Dedifferentiated amniotic fluid mesenchymal stem cell (primary cell): ENCODE measurements at regions not wholly inside any gene's neighbourhood (a gene's known extent, or its start where the extent isn't known, plus 50 kb on each side); places are given as distances from the start of the nearest gene placed in this dataset.
A peak's percentile ranks its signal among the peaks of the same experiment; 100 is the strongest.

Experiments
- DNase-seq: peaks from one replicate; pipeline ENCODE4 v3.0.0-alpha.2; 2016; ENCODE audit errors: extremely low spot score

- DNase-seq, result no peak
Measured at GRCh38 chr15:39376371-39376909, 204.4 kb upstream of the THBS1 start.

DNA sequence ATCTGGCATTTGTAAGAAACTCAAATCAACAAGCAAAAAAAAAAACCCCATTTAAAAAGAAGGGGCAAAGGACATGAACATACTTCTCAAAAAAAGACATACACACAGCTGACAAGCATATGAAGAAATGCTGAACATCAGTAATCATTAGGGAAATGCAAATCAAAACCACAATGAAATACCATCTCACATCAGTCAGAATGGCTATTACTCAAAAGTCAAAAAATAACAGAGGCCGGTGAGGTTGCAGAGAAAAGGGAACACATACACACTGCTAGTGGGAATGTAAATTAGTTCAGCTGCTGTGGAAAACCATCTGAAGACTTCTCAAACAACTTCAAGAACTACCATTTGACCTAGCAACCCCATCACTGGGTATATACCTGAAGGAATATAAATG, 199.4 kb upstream of the THBS1 start:
- DNase-seq, result no peak

- no peak for DNase-seq
Measured at GRCh38 chr15:39388118-39388517, 192.8 kb upstream of the THBS1 start.

GRCh38 chr15:39391230-39391629, 189.6 kb upstream of the THBS1 start:
- DNase-seq, result no peak

DNA sequence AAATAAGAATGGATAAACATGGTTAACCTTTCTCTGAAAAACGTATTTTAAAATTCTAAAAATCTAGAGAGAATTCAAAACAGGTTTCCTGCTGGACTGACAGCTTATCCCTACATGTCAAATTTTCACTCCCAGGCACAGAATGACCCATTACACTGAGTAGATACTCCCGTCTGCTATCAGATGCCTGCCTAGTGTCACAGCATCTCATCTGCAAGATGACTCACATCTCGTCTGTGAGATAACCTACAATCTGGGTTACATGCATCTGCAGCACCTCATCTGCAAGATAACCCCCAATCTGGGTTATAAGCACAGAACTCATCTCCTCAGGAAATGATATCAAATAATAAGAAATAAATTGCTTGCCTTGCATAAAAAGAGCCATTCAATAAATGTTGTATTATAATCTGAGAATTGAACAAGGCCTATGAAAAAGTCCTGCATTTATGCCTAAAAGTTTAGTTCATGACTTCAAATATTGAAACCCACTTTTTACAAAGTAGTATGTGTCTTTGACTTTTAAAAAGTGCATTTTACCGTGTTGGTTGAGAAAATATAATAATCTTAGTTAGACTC, 188.3 kb upstream of the THBS1 start:
- no peak for DNase-seq

- no peak for DNase-seq
Measured at GRCh38 chr15:39393575-39394335, 187.1 kb upstream of the THBS1 start.

GRCh38 chr15:39394496-39394895, 186.4 kb upstream of the THBS1 start:
- DNase-seq, result no peak

DNA sequence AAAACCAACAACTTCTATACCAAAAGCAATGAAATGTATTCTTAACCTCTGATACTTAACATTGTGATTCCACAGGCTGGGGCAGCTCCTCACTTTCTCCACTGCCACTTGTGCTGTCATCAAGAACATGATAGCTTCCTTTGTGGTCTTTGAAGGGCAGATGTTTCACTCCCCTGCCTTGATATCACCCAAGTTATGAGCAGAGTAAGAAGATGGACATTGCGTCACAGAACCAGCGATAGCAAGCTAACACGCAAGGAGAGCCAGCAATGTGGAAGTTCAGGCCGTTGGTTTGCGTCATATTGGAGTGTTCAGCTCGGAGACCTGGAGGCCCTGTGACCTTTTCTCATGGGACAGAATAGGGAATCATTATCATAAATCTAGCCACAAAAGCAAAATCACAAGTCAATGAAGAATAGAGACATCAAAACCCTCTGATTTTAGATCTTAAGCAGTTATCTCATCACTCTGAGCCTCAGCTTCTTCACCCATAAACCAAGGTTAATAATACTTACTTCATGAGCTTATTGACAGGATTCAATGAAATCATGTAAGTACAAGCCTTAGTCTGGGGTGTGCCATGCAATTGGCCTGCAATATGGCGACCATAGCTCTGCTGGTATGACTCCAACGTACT, 183.8 kb upstream of the THBS1 start:
- DNase-seq, result no peak

DNA sequence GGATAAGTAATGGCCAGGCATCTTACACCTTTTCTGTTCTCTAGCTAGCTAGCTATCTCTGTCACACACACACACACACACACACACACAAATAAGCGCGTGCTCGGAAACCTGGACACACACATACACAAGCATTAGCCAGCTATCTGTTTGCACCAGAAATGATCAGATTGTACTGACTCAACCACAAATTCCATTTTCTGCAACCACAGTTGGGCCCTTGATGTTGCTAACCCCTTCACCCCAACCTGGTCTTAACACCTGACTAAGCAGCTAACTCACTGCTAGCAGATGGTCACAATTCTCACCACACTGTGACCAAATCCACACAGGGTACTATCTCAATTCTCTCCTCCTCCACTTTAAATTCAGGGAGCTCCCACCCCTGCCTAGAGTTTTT, 183.0 kb upstream of the THBS1 start:
- no peak for DNase-seq

- DNase-seq, result no peak
Measured at GRCh38 chr15:39399600-39399999, 181.3 kb upstream of the THBS1 start.

DNA sequence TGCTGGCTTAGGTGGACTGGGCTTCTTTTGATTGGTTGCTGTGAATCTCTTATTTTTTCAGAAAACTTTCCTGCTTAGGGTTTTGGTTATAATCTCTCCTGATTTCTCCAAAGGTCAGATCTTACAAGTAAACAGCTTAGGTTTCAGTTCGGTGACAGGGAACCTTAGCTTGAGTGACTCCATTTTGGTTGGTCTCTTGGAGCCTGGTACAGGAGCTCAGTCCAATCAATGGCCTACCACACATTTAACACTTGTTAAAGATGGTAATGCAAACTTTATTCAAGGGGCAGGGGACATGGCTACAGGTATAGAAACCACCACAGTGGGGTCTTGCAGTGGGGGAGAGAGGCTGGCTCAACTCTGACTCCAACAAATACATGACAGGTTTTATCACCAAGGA, 180.9 kb upstream of the THBS1 start:
- no peak for DNase-seq

DNA sequence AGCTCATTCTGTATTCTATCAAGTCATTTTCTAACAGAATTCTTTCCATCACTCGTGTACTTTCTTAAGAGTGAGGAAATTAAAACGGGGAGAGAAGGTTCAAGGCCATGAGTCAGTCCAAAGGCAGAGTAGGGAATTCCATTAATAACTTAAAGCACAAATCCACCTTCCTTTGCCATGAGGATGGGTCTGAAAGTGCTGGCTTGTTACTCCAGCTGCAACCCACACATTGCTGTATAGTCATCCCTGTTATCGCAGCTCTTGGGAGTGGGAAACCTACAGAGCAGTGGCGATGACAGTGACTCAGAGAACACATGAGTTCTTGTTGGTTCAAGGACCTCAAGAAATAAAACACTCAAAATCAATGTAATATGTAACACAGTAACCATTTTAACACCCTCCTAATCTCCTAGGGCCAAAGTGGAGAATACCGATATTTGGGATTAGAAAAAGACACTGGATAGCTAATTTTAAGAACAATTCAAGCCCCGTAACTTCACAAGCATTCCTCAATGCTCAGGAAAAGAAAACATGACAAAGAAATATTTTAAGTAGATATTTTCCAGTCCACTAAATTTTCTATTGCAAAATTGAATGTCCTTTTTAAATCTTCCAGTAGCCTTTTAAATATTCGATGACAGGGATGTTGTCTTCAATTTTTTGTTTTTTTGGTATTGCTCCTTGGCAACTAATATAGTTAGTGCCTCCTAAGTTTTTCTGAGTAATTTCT, 179.9 kb upstream of the THBS1 start:
- no peak for DNase-seq

- DNase-seq, result peak; percentile 52
Measured at GRCh38 chr15:39403640-39404117, 177.2 kb upstream of the THBS1 start.

- peak; percentile 93 for DNase-seq
Measured at GRCh38 chr15:39404767-39405181, 176.1 kb upstream of the THBS1 start.

DNA sequence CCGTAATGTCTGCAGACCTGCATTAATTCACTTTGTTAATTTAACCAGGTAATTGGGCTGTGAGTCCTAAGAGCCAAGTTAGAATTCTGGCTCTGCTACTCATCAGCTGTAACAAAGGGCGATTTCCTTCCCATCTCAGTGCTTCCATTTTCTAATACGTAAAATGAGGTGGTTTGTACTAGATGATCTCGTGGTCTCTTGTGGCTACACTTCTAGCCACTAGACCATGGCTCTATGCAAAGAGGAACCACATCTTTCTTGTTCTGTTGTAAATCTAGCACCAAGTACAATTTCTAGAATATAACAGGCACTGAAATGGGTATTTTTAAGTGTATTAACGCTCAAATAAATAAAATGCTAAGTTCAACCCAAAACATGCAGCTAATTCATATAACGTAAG, 174.4 kb upstream of the THBS1 start:
- DNase-seq, result no peak

DNA sequence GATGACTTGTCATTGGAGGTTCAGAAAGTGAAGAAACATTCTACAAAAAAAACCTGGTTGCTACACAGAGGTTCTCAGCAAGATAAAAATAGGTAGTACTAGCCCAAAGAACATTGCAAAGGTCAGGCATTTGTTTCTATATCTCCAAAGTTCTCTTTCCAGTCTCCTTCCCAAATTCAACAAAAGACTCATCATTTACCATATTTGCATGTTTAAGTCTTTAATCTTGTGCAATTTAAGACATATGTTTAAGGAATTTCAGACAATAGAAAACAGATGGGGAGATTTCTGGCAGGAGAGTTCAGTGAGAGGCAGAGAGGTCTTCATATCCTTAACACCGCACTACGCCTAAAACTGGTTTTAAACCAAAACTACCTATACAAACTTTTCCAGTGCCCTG, 173.8 kb upstream of the THBS1 start:
- peak; percentile 40 for DNase-seq

DNA sequence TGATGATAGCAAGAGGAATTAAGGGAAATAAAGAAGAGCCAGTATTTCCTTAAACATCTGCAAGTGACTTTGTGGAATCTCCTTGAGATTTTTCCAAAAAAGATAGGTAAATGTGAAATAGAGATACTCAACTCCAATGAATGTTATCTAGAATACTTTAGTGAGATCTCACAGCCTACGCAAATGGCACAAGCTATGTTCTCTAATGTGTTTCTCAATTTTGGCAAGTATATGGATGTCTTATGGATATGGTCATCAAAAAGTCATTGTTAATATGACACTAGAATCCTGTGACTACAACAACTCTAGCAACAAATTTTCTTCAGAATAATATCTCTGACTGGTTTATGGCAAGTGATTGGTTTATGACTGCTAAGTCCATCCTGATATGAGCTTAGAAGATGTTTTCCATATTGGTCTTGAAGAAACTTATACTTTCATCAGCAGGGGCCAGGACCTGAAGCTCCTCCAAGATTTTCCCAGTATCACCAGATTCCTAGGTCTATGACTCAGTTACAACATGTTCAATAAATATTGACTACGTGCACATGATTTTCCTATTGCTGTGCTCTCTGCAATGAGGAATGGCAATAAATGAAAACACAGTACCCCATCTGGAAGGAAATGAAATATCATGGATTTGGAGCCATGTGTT, 170.9 kb upstream of the THBS1 start:
- no peak for DNase-seq

DNA sequence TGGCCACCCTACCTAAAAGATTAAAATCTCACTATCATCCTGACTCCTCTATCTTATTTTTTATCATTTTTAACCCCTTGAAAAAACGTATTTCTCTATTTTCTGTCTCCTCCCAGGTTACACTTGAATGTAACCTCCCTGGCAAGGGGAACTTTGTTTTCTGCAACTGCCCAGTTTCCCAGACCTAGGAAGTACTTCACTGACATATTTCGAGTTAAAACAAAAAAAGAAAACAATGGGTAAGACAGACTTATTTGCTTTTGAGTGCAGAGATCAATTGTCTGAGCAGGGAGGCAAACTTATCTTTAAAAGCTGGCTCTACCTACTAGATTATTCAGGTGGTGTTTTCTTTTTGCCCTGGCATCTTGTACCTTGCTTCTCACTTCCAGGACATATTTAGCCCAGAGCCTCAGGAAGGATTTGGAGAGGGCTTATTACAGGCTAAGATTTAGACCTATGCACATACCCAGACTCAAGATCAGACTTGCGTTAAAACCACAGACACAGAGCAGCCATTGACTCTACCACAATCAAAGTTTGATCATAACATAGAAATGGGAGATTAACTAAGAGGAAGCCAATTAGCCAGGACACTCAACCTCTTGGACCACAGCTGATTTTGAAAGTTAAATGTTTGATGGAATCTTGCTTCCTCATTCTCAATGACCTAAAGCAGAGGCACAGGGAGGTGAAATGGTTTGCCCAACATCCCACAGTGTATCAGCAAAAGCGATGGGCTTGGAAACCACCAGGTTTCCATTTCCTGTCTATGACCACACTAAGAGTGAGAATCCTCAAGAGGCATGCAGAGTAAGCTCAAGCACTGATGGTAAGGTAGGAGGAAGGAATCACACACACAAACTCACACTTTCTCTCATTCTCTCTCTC, 169.5 kb upstream of the THBS1 start:
- DNase-seq, result no peak

DNA sequence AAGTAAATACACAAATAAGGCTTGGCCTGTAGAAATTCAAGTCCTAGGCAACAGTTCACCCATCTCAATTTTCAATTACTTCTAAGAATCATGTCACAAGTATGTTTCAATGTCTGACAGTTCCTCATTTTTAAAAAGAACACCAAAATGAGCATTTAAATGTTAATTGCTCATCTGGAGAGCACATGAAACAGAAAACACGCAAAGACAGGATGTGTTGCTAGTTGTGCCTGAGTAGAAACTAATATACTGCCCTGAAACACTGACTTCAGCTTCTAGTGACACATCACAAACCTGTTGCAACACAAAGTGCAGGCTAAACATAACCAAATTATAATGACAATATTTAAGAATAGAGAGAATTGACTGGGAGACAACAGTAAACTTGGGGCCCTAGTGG, 167.3 kb upstream of the THBS1 start:
- no peak for DNase-seq

DNA sequence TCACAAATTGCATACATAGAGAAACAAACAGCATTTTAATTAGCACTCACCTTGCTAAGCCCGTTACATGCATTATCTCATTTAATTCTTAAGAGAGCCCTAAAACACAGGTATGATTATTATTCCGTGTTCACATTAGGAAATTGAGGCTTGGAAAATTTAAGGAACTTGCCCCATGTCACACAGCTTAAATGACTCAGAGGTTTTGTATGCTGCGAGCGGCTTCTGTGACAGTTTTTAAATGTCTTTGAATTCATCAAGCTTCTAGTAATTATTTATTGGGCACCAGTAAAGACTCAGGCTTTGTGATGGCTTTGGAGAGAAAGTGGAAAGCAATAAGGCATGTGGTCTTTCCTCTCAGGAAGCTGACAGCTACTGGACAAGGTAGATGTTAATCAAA, 166.7 kb upstream of the THBS1 start:
- DNase-seq, result no peak

GRCh38 chr15:39415634-39416033, 165.2 kb upstream of the THBS1 start:
- DNase-seq, result no peak
